Non-pigmented ciliary epithelial cell (primary cell): ENCODE measurements at regions not wholly inside any gene's neighbourhood (a gene's known extent, or its start where the extent isn't known, plus 50 kb on each side); places are given as distances from the start of the nearest gene placed in this dataset.
A peak's percentile ranks its signal among the peaks of the same experiment; 100 is the strongest.
"Not testable (repeated sequence)": the region's sequence is repeated elsewhere in the genome, so short reads cannot be mapped to it uniquely, and the experiment has no call there.

Source experiments
- DNase-seq: peaks from one replicate; pipeline ENCODE4 v3.0.0-alpha.2; 2010; ENCODE audit warnings: low read depth

GRCh38 chr6:74181471-74181870 is 485.5 kb downstream of the CD109 start:
- DNase-seq = no peak

GRCh38 chr6:74177506-74177905 is 481.5 kb downstream of the CD109 start:
- DNase-seq = no peak

- not testable (repeated sequence) for DNase-seq
Measured at GRCh38 chr6:74170550-74170949, 474.5 kb downstream of the CD109 start.

GRCh38 chr6:74170118-74170517 is 474.1 kb downstream of the CD109 start:
- DNase-seq = peak; percentile 18

- no peak for DNase-seq
Measured at GRCh38 chr6:74167976-74168375, 472.0 kb downstream of the CD109 start.

GRCh38 chr6:74167511-74167910 is 471.5 kb downstream of the CD109 start:
- DNase-seq = no peak

- DNase-seq = no peak
Measured at GRCh38 chr6:74166849-74167248, 470.8 kb downstream of the CD109 start.

GRCh38 chr6:74161380-74161779 is 465.4 kb downstream of the CD109 start:
- no peak for DNase-seq

GRCh38 chr6:74152096-74152675 is 456.2 kb downstream of the CD109 start:
- no peak for DNase-seq

GRCh38 chr6:74145931-74146330 is 449.9 kb downstream of the CD109 start:
- no peak for DNase-seq

GRCh38 chr6:74137911-74138310 is 441.9 kb downstream of the CD109 start:
- DNase-seq = peak; percentile 40

GRCh38 chr6:74134327-74134726 is 438.3 kb downstream of the CD109 start:
- no peak for DNase-seq

GRCh38 chr6:74133073-74133472 is 437.1 kb downstream of the CD109 start:
- no peak for DNase-seq

GRCh38 chr6:74130641-74131040 is 434.6 kb downstream of the CD109 start:
- no peak for DNase-seq

GRCh38 chr6:74128536-74128935 is 432.5 kb downstream of the CD109 start:
- DNase-seq = no peak

GRCh38 chr6:74117113-74117512 is 421.1 kb downstream of the CD109 start:
- no peak for DNase-seq

GRCh38 chr6:74115674-74116073 is 419.7 kb downstream of the CD109 start:
- DNase-seq = no peak

GRCh38 chr6:74114428-74114827 is 418.4 kb downstream of the CD109 start:
- DNase-seq = no peak

- DNase-seq = no peak
Measured at GRCh38 chr6:74113901-74114300, 417.9 kb downstream of the CD109 start.

GRCh38 chr6:74103417-74103816 is 407.4 kb downstream of the CD109 start:
- no peak for DNase-seq

GRCh38 chr6:74100719-74101287 is 404.8 kb downstream of the CD109 start:
- DNase-seq = no peak

- DNase-seq = no peak
Measured at GRCh38 chr6:74096329-74096728, 400.3 kb downstream of the CD109 start.

GRCh38 chr6:74093361-74093760 is 397.4 kb downstream of the CD109 start:
- DNase-seq = no peak

- DNase-seq = no peak
Measured at GRCh38 chr6:74091794-74092157, 395.8 kb downstream of the CD109 start.
